HEK293 (cell line): ENCODE measurements at regions not wholly inside any gene's neighbourhood (a gene's known extent, or its start where the extent isn't known, plus 50 kb on each side); places are given as distances from the start of the nearest gene placed in this dataset.

ENCODE experiments used
- CTCF ChIA-PET: fragments of 350-600 bp; formaldehyde crosslinking; extraction: SDS; loops from one replicate; lab custom pipeline; 2021; ENCODE audit warnings: antibody characterized with exemption; lab: Yijun Ruan, JAX
- POLR2A ChIA-PET: fragments of 300-600 bp; formaldehyde crosslinking; extraction: SDS; loops from one replicate; lab custom pipeline; 2020; ENCODE audit warnings: antibody characterized with exemption, inconsistent platforms; lab: Yijun Ruan, JAX
- H3K27ac ChIP-seq: fragments of 200-500 bp; sonication (Bioruptor generic); 2 replicates; pipeline ENCODE4 v1.5.1; 2014; ENCODE audit warnings: low read depth, low read length, control low read depth, inconsistent platforms; ENCODE audit errors: extremely low read depth
- H3K36me3 ChIP-seq, 2 experiments: fragments of 200-500 bp in 1 of 2; sonication (Bioruptor generic) in 1 of 2; 1 replicate in 1 of 2; 2 replicates in 1 of 2; pipeline ENCODE4 v1.5.1; 2014 to 2017; ENCODE audit warnings: inconsistent platforms in 2 of 2, low read length in 2 of 2; ENCODE audit not compliant: control insufficient read depth in 2 of 2, insufficient read depth in 1 of 2
- H3K4me1 ChIP-seq: fragments of 200-500 bp; sonication (Bioruptor generic); 2 replicates; pipeline ENCODE4 v1.5.1; 2014; ENCODE audit warnings: mild to moderate bottlenecking, low read length, inconsistent platforms; ENCODE audit not compliant: control insufficient read depth, insufficient read depth
- H3K4me3 ChIP-seq: 2 replicates; pipeline ENCODE4 v1.5.1; 2011; ENCODE audit warnings: low read depth, mild to moderate bottlenecking, control low read depth, low read length, moderate library complexity
- H3K9me3 ChIP-seq: fragments of 200-500 bp; sonication (Bioruptor generic); 2 replicates; pipeline ENCODE4 v1.5.1; 2014; ENCODE audit warnings: low read depth, low read length, inconsistent platforms; ENCODE audit not compliant: control insufficient read depth, insufficient read depth
- IKZF3 ChIP-seq: fragments of 450-650 bp; IDR thresholded peaks from 2 replicates; pipeline ENCODE4 v1.5.0; 2018; ENCODE audit warnings: missing biosample characterization, mild to moderate bottlenecking, missing genetic modification characterization, moderate library complexity
- SALL2 ChIP-seq: fragments of 450-650 bp; formaldehyde crosslinking; IDR thresholded peaks from 2 replicates; pipeline ENCODE4 v1.5.0; 2017; ENCODE audit warnings: missing biosample characterization, mild to moderate bottlenecking, missing genetic modification characterization, borderline replicate concordance
- ZBTB21 ChIP-seq: fragments of 450-650 bp; formaldehyde crosslinking; IDR thresholded peaks from 2 replicates; pipeline ENCODE4 v1.5.1; 2017; ENCODE audit warnings: missing biosample characterization, missing genetic modification characterization
- ZBTB7A ChIP-seq: fragments of 450-650 bp; formaldehyde crosslinking; IDR thresholded peaks from 2 replicates; pipeline ENCODE4 v1.5.1; 2016; ENCODE audit warnings: low read depth, missing biosample characterization, missing genetic modification characterization
- ZFP37 ChIP-seq: fragments of 450-650 bp; formaldehyde crosslinking; IDR thresholded peaks from 2 replicates; pipeline ENCODE4 v1.5.1; 2016; ENCODE audit warnings: missing biosample characterization, missing genetic modification characterization
- ZNF416 ChIP-seq: fragments of 450-650 bp; formaldehyde crosslinking; IDR thresholded peaks from 2 replicates; pipeline ENCODE4 v1.5.1; 2016; ENCODE audit warnings: missing biosample characterization, missing genetic modification characterization
- ZNF433 ChIP-seq: fragments of 450-650 bp; formaldehyde crosslinking; IDR thresholded peaks from 2 replicates; pipeline ENCODE4 v1.5.1; 2016; ENCODE audit warnings: missing biosample characterization, missing genetic modification characterization, low read depth
- ZNF548 ChIP-seq: fragments of 450-650 bp; formaldehyde crosslinking; IDR thresholded peaks from 2 replicates; pipeline ENCODE4 v1.5.1; 2016; ENCODE audit warnings: missing biosample characterization, missing genetic modification characterization
- ZNF610 ChIP-seq: fragments of 450-650 bp; formaldehyde crosslinking; IDR thresholded peaks from 2 replicates; pipeline ENCODE4 v1.5.1; 2016; ENCODE audit warnings: missing biosample characterization, missing genetic modification characterization, borderline replicate concordance
- ZNF670 ChIP-seq: fragments of 450-650 bp; formaldehyde crosslinking; IDR thresholded peaks from 2 replicates; pipeline ENCODE4 v1.5.1; 2016; ENCODE audit warnings: missing biosample characterization, missing genetic modification characterization, low read depth
- ZNF701 ChIP-seq: fragments of 450-650 bp; formaldehyde crosslinking; IDR thresholded peaks from 2 replicates; pipeline ENCODE4 v1.5.1; 2016; ENCODE audit warnings: missing biosample characterization, missing genetic modification characterization
- ZSCAN23 ChIP-seq: fragments of 450-650 bp; formaldehyde crosslinking; IDR thresholded peaks from 2 replicates; pipeline ENCODE4 v1.5.1; 2016; ENCODE audit warnings: missing biosample characterization, missing genetic modification characterization
- ZXDB ChIP-seq: fragments of 450-650 bp; formaldehyde crosslinking; IDR thresholded peaks from 2 replicates; pipeline ENCODE4 v1.5.1; 2016; ENCODE audit warnings: missing biosample characterization, missing genetic modification characterization
- TF ChIP-seq, protein P1 (sequence below): fragments of 450-650 bp; formaldehyde crosslinking; conservative IDR thresholded peaks from 2 replicates; pipeline ENCODE4 v1.5.1; 2016; ENCODE audit warnings: low read depth, missing biosample characterization, missing genetic modification characterization
- TF ChIP-seq, protein P2 (sequence below): sonication (generic); formaldehyde crosslinking; IDR thresholded peaks from 2 replicates; pipeline ENCODE4 v1.8.1; 2022; ENCODE audit warnings: mild to moderate bottlenecking, moderate library complexity, missing genetic modification reagents
- TF ChIP-seq, protein P3 (sequence below): fragments of 450-650 bp; formaldehyde crosslinking; optimal IDR thresholded peaks from 2 replicates; pipeline ENCODE3; 2016; ENCODE audit warnings: missing biosample characterization, mild to moderate bottlenecking, missing genetic modification characterization
- TF ChIP-seq, protein P4 (sequence below): fragments of 450-650 bp; formaldehyde crosslinking; IDR thresholded peaks from 2 replicates; pipeline ENCODE4 v1.5.1; 2016; ENCODE audit warnings: missing biosample characterization, missing genetic modification characterization, low read depth

DNA sequence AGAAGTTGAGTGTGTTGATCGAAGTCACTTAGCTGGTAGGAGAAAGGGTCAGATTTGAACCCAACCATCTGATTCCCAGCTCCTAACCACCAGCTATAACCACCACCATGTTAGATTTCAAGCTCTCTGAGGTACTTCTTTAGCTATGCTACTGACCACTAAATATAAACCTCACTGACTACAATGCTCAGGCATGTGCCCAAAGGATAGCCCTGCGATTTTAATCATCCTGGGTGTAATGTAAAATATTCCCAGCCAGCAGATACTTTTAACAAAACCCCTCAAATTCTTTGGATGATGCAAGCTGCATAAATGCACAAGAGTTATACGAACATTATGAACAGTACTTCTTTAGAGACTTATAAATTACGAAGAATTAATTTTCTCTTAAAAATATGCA, 115.2 kb upstream of the TSC22D2 start:
- H3K9me3 ChIP-seq = no peaks in the 10 kb centered on the region
- POLR2A ChIA-PET = interaction anchor here (0.6 to 0.7 kb wide), 2 partner anchors 39 to 44 kb away, joined by 3 read pairs; no protein-coding TSS in a partner anchor
- no peak overlapping the region for H3K27ac ChIP-seq
- TF ChIP-seq ZNF433 (tag by site-specific recombination) (no peak), ZFP37 (tag by site-specific recombination) (no peak)
- TF ChIP-seq, protein P1, sequence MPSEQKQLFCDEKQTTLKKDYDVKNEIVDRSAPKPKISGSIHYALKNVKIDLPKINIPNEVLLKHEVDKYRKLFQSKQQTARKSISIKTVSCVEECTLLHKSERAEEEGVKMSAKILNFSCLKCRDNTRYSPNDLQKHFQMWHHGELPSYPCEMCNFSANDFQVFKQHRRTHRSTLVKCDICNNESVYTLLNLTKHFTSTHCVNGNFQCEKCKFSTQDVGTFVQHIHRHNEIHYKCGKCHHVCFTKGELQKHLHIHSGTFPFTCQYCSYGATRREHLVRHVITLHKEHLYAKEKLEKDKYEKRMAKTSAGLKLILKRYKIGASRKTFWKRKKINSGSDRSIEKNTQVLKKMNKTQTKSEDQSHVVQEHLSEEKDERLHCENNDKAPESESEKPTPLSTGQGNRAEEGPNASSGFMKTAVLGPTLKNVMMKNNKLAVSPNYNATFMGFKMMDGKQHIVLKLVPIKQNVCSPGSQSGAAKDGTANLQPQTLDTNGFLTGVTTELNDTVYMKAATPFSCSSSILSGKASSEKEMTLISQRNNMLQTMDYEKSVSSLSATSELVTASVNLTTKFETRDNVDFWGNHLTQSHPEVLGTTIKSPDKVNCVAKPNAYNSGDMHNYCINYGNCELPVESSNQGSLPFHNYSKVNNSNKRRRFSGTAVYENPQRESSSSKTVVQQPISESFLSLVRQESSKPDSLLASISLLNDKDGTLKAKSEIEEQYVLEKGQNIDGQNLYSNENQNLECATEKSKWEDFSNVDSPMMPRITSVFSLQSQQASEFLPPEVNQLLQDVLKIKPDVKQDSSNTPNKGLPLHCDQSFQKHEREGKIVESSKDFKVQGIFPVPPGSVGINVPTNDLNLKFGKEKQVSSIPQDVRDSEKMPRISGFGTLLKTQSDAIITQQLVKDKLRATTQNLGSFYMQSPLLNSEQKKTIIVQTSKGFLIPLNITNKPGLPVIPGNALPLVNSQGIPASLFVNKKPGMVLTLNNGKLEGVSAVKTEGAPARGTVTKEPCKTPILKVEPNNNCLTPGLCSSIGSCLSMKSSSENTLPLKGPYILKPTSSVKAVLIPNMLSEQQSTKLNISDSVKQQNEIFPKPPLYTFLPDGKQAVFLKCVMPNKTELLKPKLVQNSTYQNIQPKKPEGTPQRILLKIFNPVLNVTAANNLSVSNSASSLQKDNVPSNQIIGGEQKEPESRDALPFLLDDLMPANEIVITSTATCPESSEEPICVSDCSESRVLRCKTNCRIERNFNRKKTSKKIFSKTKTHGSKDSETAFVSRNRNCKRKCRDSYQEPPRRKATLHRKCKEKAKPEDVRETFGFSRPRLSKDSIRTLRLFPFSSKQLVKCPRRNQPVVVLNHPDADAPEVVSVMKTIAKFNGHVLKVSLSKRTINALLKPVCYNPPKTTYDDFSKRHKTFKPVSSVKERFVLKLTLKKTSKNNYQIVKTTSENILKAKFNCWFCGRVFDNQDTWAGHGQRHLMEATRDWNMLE (tag by site-specific recombination) = no peak
- TF ChIP-seq, protein P2, sequence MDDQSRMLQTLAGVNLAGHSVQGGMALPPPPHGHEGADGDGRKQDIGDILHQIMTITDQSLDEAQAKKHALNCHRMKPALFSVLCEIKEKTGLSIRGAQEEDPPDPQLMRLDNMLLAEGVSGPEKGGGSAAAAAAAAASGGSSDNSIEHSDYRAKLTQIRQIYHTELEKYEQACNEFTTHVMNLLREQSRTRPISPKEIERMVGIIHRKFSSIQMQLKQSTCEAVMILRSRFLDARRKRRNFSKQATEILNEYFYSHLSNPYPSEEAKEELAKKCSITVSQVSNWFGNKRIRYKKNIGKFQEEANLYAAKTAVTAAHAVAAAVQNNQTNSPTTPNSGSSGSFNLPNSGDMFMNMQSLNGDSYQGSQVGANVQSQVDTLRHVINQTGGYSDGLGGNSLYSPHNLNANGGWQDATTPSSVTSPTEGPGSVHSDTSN (CRISPR knock-in tag) = no peak
- CTCF ChIA-PET = interaction anchor here (0.7 kb wide), 1 partner anchor 203 kb away, joined by 3 read pairs; no protein-coding TSS in a partner anchor
- no peaks in the 10 kb centered on the region for H3K36me3 ChIP-seq
- H3K4me1 ChIP-seq = no peaks in the 10 kb centered on the region
- H3K4me3 ChIP-seq = no peak overlapping the region

DNA sequence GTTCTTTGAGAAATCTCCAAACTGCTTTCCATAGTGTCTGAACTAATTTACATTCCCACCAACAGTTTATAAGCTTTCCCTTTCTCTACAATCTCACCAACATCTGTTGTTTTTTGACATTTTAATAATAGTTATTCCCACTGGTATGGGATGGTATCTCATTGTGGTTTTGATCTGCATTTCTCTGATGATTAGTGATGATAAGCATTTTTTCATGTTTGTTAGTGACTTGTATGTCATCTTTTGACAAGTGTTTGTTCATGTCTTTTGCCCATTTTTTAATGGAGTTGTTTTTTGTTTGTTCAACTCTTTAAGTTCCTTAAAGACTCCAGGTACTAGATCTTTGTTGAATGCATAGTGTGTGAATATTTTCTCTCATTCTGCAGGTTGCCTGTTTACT, 116.6 kb upstream of the TSC22D2 start:
- no peak overlapping the region for H3K27ac ChIP-seq
- POLR2A ChIA-PET = no interaction called here
- no peaks in the 10 kb centered on the region for H3K9me3 ChIP-seq
- no peaks in the 10 kb centered on the region for H3K4me1 ChIP-seq
- CTCF ChIA-PET = no interaction called here
- H3K36me3 ChIP-seq = no peaks in the 10 kb centered on the region
- no peak overlapping the region for H3K4me3 ChIP-seq
- no peak for TF ChIP-seq ZNF670 (tag by site-specific recombination)
- TF ChIP-seq, protein P3, sequence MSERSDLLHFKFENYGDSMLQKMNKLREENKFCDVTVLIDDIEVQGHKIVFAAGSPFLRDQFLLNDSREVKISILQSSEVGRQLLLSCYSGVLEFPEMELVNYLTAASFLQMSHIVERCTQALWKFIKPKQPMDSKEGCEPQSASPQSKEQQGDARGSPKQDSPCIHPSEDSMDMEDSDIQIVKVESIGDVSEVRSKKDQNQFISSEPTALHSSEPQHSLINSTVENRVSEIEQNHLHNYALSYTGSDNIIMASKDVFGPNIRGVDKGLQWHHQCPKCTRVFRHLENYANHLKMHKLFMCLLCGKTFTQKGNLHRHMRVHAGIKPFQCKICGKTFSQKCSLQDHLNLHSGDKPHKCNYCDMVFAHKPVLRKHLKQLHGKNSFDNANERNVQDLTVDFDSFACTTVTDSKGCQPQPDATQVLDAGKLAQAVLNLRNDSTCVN (tag by site-specific recombination) = no peak
- TF ChIP-seq ZNF548 = no peak
- no peak for TF ChIP-seq ZNF701 (tag by site-specific recombination)
- no peak for TF ChIP-seq ZBTB7A (tag by site-specific recombination)
- no peak for TF ChIP-seq ZNF610 (tag by site-specific recombination)
- TF ChIP-seq ZNF416 (tag by site-specific recombination) = no peak
- TF ChIP-seq SALL2 (tag by site-specific recombination) = no peak

DNA sequence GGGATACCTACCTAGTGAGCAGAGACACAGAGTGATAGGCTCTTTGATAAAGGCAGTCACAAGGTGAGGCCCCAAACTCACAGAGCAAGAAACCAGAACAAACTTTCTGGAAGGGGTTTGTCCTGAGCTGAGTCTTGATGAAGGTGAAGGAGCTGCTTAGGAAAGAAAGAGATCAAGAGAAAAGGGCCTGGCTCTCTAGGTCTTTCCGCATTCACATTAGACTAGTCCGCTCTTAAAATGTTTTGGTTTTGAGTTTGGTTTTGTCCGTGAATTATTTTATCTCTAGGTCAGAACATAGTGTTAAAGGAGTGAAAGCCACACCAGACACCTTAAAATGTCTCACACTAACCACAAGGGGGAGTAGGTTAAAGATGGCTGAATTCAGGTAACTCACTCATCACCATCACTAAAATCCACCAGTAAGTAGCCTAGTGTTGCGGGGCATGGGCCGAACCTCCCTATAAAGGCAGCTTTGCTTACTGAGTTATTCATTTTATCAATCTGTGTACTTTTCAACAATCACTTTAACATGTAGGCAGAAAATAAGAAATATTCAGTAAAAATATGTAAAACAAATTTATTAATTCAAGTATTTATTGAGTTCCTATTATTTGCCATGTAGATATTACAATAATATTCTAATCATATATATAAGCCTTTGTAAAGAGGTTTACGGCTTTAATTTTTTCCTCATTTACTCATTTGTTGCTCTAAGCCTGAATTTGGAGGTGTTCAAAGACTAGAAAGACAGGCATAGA, 121.5 kb upstream of the TSC22D2 start:
- Histone ChIP-seq H3K36me3 (no peaks in the 10 kb centered on the region), H3K4me1 (no peaks in the 10 kb centered on the region), H3K9me3 (no peaks in the 10 kb centered on the region), H3K4me3 (no peak overlapping the region), H3K27ac (no peak overlapping the region)
- POLR2A ChIA-PET = interaction anchor here (0.9 kb wide), 1 partner anchor 123 kb away, joined by 3 read pairs; no protein-coding TSS in a partner anchor
- CTCF ChIA-PET = interaction anchor here (0.6 to 4.2 kb wide), 15 partner anchors 9 to 209 kb away, joined by 3 to 13 read pairs (median 3); partner anchors contain the start of gene TSC22D2
- TF ChIP-seq ZXDB (tag by site-specific recombination) = no peak
- no peak for TF ChIP-seq ZBTB21 (tag by site-specific recombination)
- TF ChIP-seq ZSCAN23 = no peak
- TF ChIP-seq, protein P4, sequence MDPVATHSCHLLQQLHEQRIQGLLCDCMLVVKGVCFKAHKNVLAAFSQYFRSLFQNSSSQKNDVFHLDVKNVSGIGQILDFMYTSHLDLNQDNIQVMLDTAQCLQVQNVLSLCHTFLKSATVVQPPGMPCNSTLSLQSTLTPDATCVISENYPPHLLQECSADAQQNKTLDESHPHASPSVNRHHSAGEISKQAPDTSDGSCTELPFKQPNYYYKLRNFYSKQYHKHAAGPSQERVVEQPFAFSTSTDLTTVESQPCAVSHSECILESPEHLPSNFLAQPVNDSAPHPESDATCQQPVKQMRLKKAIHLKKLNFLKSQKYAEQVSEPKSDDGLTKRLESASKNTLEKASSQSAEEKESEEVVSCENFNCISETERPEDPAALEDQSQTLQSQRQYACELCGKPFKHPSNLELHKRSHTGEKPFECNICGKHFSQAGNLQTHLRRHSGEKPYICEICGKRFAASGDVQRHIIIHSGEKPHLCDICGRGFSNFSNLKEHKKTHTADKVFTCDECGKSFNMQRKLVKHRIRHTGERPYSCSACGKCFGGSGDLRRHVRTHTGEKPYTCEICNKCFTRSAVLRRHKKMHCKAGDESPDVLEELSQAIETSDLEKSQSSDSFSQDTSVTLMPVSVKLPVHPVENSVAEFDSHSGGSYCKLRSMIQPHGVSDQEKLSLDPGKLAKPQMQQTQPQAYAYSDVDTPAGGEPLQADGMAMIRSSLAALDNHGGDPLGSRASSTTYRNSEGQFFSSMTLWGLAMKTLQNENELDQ (tag by site-specific recombination) = no peak
- TF ChIP-seq IKZF3 (tag by site-specific recombination) = no peak
